Liver (tissue), 3 donors: ENCODE measurements at regions not wholly inside any gene's neighbourhood (a gene's known extent, or its start where the extent isn't known, plus 50 kb on each side); places are given as distances from the start of the nearest gene placed in this dataset.

Experiments used
- CTCF ChIP-seq: fragments of 150-350 bp; IDR thresholded peaks from 2 replicates; pipeline ENCODE4 v1.5.1; 2017; ENCODE audit warnings: improper control_type of control experiment, low read depth, low read length; ENCODE audit not compliant: missing input control
- GABPA ChIP-seq, 2 donors: IDR thresholded peaks in 1 of 2; conservative IDR thresholded peaks in 1 of 2; 2 replicates each; pipeline ENCODE4 v1.6.1; 2016; ENCODE audit warnings: antibody characterized with exemption in 2 of 2, mild to moderate bottlenecking in 1 of 2, moderate library complexity in 1 of 2
- JUND ChIP-seq, 2 donors: IDR thresholded peaks; 2 replicates each; pipeline ENCODE4 v1.6.1; 2016; ENCODE audit warnings: antibody characterized with exemption in 2 of 2
- MAX ChIP-seq: IDR thresholded peaks from 2 replicates; pipeline ENCODE4 v1.6.1; 2016; ENCODE audit warnings: antibody characterized with exemption
- NR2F2 ChIP-seq: IDR thresholded peaks from 2 replicates; pipeline ENCODE4 v1.6.1; 2016; ENCODE audit warnings: antibody characterized with exemption
- REST ChIP-seq: IDR thresholded peaks from 2 replicates; pipeline ENCODE4 v1.6.1; 2016; ENCODE audit warnings: antibody characterized with exemption, mild to moderate bottlenecking
- SP1 ChIP-seq: IDR thresholded peaks from 2 replicates; pipeline ENCODE4 v1.6.1; 2018; ENCODE audit warnings: antibody characterized with exemption, mild to moderate bottlenecking
- TAF1 ChIP-seq: conservative IDR thresholded peaks from 2 replicates; pipeline ENCODE4 v1.6.1; 2016; ENCODE audit warnings: antibody characterized with exemption, mild to moderate bottlenecking
- donor health status: healthy.
- donor health status: healthy.

GRCh38 chr7:131007439-131008330 lies 273.7 kb upstream of the KLF14 start:
- peak; percentile 50 for TF ChIP-seq CTCF
- no peak for TF ChIP-seq SP1
- TF ChIP-seq TAF1 = no peak
- no peak for TF ChIP-seq REST
- TF ChIP-seq JUND (IDR thresholded peaks at IDR 0.05) = peak in 1 of 2 donors; percentile 26
- no peak for TF ChIP-seq NR2F2
- no peak for TF ChIP-seq GABPA (IDR thresholded peaks at IDR 0.05 in 1 of 2, conservative IDR thresholded peaks at IDR 0.05 in 1 of 2)
- peak; percentile 21 for TF ChIP-seq MAX
